ENCODE measurements at regions not wholly inside any gene's neighbourhood (a gene's known extent, or its start where the extent isn't known, plus 50 kb on each side); places are given as distances from the start of the nearest gene placed in this dataset.
"Not testable (repeated sequence)": the region's sequence is repeated elsewhere in the genome, so short reads cannot be mapped to it uniquely, and the experiment has no call there.

DNA sequence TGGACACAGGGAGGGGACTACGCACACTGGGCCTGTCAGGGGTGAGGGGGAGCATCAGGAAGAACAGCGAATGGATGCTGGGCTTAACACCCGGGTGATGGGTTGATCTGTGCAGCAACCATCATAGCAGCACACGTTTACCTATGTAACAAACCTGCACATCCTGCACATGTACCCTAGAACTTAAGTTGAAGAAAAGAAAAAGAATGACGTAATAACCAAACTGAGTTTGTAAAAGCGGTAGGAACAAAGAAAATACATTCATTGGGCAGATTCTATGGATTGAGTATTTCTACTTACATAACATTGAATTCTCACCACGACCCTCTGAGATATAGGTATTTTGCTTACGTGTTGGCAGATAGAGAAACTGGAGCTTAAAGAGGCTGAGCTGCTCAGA, 468.4 kb downstream of the TTLL7 start:
- no peak for DNase-seq (ENCODE audit: low read depth in 2 of 3, low spot score in 2 of 3)

DNA sequence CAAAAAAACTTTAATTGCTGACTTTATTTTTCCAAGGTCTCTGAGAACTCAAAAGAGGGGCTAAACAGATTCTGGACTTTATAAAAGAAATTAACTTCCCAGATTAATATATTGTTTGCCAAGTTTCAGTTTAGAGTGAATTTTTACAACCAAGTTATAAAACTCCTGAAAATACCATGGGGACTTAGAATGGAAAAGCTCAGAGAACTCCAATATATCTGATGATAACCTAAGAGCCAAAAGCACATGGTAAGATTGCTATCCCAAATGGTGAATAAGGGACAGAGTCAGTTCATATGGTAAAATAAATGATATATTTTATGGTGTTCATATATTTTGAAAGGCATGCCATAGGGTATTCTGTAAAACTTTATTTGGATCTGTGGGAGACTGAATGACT, 470.9 kb downstream of the TTLL7 start:
- no peak for DNase-seq (ENCODE audit: low read depth in 2 of 3, low spot score in 2 of 3)

DNA sequence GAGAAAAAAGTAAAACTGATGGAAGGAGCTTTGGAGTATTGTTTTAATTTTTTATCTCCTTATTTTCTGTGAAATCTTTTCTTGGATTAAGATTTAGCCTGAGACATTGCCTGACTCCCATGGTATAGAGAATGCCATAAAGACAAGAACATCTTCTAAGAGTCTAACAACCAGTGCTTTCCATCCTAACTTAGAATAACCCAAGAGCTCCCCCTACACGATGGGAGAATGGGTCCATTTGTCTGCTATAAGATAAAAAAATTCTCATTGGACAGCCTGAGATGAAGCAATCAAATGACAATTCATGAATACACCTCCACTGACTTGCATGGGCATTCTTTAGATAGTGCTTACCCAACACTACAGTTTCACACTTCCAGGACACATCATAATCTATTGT, 478.1 kb downstream of the TTLL7 start:
- no peak for DNase-seq (ENCODE audit: low read depth in 2 of 3, low spot score in 2 of 3)

DNA sequence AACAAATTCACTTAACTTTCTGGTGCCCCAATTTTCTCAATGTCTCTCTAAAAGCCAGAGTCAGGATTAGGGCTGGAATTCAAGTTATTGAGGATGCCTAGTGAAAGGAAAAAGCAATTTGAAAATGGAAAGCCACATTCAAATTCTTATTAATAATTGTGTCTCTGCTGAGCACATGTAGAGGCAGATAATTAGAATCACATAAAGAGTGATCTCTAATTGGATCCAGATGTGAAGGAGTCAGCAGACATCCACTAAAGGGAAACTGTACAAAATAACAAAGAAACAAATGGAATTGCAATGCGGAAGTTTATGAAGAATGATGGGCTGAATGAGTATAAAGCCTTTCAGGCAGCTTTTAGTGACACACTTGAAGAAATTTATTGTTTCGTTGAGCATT, 482.6 kb downstream of the TTLL7 start:
- no peak for DNase-seq (ENCODE audit: low read depth in 2 of 3, low spot score in 2 of 3)

DNA sequence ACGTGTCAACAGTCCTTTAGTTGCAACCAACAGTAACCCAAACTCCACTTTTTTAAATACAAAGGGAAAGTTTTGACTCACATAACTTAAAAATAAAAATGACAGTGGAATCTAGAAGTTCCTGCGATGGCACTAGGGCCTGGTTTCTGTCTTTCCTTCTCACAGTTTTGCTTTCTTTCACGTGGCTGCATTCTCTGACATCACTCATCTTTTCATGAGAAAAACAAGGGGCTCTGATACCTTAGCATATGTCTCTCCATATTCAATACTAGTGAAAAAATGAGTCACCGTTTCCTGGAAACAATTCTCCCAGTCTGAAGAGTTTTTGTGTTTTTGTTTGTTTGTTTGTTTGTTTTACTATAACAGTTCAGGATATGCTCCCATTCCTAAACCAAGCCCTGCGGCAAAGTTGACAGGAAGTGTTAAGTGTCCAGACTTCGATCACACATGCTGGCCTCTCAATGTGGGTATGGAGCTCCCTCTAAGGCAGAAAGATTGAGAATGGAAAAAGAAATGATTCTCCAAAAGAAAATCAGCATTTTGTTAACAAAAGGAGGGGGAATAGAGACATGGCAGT, 483.3 kb downstream of the TTLL7 start:
- DNase-seq (ENCODE audit: low read depth in 2 of 3, low spot score in 2 of 3), result no peak

DNA sequence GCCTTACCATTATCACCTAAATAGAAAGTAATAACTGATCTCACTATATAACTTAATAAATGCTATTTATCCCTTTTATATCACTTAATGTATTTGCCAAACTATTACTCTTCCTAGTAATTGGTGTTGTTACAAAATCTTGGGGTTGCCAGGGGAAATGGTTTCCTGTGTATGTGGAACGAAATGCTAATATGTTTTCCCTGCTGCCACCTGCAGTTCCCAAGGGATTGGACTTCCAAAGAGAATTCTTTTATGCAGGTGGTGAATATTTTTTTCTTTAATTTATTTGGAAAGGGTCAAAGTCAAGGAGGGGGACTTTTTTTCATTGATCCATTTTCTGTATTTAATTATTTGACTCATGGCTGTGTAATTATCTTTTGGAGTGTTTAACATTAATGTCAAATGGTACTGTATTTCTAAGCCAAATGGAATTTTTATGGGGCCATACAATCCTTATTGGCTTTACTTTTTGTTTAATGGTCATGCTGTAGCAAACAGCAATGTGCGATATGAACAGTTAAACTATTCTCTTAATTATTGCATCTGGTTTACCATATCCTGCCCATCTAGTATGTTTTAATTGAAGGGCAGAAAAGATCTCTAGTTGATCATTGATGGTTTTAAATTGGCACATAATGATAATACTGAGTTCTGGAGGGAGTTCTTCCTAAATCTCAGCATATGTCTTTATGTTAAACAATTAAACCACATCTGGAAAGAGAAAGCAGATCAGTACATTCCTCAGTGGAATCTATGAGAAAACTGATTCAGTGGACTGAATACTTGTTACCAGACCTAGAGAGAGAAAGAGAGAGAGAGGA, 486.3 kb downstream of the TTLL7 start:
- no peak for DNase-seq (ENCODE audit: low read depth in 2 of 3, low spot score in 2 of 3)

DNA sequence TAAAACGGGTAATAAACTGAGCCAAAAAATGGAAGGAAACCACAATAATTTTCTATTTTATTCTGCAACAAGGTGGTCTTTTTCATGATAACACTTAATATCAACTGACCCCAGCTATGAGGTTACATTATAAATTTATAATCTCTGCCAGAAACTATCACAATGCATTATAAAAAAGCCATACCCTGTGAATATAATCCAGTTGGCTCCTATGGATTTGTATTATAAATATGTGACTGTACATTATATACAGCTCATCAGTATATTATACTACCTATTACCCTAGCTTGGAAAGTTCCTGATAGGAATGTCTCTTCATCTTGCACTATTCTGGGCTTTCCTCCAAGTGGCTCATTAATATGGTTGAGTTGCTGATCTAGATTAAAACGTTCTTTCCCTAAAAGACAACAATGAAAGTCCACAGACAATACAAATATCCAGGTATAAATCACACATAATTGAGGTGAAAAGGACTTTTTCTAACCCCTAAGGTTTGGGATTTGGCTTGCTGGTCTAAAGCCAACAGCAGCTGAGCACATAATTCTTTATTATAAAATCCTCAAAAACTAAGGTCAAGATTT, 487.7 kb downstream of the TTLL7 start:
- no peak for DNase-seq (ENCODE audit: low read depth in 2 of 3, low spot score in 2 of 3)

DNA sequence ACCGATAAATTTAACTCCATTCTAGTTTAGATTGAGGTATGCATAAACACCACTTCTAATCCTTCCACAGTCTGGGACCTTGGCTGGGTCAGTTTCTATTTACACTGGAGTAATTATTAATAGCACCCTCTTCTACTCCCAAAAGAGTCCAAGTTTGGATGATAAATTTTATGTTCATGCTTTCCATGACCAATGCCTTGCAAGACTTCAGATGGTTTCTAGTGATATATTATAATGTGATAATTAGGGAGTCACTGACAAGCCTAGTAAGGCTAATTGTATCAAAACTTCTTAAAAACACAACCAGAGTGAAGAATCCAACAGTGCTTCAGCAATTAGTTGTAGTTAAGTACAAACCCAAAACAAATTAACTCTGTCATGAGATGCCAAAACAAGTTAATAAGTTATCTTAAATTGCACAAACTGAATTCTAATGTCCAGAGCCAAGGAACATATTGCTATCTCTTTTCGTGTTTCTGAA, 489.6 kb downstream of the TTLL7 start:
- no peak for DNase-seq (ENCODE audit: low read depth in 2 of 3, low spot score in 2 of 3)

DNA sequence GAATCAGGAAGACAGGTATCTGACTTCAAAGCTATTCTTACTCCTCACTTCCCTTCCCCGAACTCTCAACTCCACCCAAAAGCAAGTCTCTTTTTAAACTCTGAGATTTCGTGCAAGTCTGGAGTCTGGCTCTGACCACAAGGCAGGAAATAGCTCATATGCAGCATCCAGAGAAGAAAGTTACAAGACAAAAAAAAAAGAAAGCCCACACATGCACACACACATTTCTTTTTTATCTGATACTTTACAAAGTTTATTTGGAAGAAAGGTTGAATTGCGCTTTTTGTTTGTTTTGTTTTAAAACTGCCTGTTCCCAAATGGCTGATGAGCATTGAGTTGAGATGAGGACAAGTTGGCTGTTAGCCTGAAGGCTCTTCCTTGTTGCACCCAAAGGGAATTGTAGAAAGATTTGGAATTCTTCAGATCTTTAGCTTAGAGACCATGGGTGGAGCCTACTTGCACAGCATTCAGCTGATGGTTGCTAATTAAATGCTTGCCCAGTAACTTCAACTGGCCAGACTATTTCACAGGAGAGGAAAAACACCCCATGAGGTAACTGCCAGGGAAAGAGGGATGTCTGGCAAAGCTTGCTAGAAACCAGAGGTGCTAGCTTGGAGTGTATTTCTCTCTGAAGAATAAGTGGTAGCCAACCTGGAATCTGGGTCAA, 490.3 kb downstream of the TTLL7 start:
- DNase-seq (ENCODE audit: low read depth in 2 of 3, low spot score in 2 of 3), result peak; percentile 14 to 46 (median 41)

DNA sequence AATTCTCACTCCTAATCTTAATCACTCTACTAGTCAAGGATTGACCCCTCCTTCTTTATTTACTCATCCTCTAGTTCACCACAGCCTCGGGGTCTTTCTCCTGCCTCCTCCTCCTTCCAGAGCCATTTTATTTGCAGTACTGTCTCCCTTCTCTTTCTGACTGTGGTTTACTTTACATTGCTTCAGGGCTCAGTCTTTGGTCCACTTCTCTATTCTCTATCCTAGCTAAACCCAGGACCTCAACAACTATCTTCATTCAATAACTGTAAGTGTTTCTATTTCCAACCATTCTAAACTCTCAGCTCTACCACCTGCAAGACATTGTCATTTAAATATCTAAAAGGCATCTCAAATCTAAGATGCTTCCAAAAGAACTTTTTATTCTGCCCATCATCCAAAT, 493.8 kb downstream of the TTLL7 start:
- no peak for DNase-seq (ENCODE audit: low read depth in 2 of 3, low spot score in 2 of 3)

DNA sequence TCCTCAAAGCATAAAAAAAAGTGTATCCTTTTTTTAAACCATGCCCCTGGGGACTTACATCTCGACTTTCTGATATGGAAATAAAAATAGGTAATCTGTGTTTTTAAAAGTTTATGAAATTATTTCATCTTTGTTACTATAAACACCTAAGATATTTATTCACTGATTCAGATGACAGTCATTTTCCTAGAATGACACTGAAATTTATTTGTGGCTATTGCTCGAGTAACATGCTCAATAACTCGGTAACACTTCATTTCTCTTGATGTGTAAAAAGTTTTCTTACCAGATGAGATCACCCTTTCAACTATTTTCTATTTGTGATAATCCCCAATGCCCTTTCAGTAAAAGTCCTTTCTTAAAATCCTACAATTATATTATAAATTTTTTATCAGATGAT, 495.8 kb downstream of the TTLL7 start:
- no peak for DNase-seq (ENCODE audit: low read depth in 2 of 3, low spot score in 2 of 3)

DNA sequence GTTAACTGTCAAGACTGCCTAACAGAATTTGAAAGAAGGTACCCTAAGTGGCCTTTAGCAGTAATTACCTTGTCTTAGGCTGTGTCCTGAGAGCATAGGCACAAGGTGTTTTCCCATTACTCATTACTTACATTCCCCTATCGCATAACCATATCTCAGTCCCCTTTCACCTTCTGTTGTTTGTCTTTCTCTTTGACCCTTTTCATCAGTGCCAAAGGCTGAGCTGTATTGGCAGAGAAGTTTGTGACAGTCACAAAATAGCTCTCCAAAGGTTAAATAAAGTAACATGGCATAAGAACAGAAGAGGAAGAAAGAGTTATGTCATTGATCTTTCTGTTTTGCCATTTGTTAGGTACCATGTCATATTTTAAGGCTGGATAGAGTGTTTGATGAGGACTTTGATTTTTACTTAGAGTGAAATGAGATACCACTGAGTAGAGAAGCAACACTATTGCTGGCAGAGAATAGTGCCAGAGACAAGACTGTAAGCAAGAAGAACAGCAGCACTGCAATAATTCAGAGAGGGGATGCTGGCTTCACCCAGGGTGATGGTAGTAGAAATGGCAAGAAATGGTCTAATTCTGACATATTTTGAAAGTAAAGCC, 497.8 kb downstream of the TTLL7 start:
- no peak for DNase-seq (ENCODE audit: low read depth in 2 of 3, low spot score in 2 of 3)

DNA sequence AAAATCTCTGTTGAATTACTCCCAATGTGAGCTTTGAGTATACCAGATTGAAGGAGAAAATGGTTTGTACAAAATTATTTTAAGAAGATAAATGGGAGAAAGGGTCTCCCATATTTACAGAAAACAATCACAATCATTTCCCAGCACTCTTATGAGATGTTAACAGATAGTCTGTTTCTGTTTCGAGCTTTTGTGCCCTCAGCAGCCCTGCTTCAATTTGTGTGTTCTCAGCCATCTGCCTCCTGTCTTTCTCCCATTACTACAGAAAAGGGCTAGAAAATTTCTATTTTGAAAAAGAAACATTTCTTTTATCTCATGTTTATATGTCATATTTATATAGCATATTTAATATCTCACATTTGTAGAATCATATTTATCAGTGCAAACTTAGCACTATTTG, 498.4 kb downstream of the TTLL7 start:
- no peak for DNase-seq (ENCODE audit: low read depth in 2 of 3, low spot score in 2 of 3)

DNA sequence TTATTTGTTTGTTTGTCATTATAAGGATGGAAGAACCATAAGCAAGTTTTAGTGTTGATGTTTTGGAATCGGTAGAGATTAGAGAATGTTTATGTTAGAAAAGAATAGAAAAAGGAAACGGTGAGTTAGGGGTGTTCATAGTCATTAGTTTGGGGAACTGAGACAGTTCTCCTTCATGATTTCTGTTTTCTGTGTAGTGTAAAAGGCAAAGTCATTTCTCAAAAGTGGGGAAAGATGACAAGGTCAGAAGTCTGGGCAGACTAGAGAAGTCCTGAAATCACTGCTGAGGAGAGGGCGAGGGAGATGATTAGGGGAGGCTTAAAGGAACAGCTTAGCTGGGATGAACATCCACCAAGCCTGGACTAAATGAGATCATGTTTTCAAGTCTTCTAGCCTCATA, 498.9 kb downstream of the TTLL7 start:
- no peak for DNase-seq (ENCODE audit: low read depth in 2 of 3, low spot score in 2 of 3)

DNA sequence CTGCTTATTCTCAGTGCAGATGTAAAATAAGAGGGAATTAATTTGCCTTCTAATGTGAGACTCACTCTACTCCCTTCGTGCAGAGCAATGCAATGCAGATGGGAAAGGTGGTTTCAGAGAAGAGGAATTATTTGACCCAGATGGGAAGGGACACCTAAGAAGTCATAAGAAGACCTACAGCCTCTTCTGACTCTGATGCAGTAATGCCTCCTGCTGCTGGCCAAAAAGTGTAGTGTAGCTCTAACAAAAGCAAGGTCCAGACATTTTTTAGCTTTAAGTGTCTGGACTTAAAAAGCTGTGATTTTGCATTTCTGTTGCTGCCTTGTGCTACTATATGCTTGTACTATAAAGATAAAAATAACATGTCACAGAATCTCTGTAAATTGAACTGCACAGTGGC, 501.4 kb downstream of the TTLL7 start:
- no peak for DNase-seq (ENCODE audit: low read depth in 2 of 3, low spot score in 2 of 3)

DNA sequence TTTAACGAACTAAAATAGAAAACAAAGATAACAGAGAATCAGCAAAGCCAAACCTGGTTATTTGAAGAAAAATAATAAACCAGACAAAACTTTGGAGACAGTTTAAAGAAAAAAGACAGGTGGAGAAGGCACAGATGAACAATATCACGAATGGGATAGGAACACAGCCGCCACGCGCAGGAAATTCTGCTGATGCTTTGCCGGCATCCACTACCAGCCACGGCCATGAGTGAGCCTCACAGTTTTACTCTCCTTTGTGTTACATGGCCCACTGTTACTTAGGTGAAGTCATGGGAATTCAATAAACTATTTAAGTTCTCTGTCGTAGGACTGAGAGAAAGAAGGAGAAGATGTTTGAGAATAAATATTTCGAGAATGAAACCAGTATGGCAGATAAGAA, 503.4 kb downstream of the TTLL7 start:
- DNase-seq (ENCODE audit: low read depth in 2 of 3, low spot score in 2 of 3), result no peak

DNA sequence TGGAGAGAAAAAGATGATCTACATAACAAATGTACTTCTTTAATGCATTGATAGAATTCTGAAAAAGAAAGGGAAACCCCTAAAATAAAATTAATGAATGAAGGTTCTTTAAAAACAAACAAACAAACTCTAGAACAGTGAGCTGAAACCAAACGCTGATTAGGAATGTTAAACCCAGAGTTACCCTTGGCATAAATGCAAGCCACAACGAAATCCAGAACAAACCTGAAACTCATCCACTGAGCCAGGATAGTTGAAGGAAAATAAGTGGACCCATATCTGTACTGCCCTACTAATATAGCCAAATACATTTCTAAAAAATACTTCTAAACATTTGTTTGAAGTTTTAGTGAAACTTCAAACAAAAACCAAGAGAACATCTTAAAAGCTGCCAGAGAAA, 505.3 kb downstream of the TTLL7 start:
- DNase-seq (ENCODE audit: low read depth in 2 of 3, low spot score in 2 of 3), result no peak

DNA sequence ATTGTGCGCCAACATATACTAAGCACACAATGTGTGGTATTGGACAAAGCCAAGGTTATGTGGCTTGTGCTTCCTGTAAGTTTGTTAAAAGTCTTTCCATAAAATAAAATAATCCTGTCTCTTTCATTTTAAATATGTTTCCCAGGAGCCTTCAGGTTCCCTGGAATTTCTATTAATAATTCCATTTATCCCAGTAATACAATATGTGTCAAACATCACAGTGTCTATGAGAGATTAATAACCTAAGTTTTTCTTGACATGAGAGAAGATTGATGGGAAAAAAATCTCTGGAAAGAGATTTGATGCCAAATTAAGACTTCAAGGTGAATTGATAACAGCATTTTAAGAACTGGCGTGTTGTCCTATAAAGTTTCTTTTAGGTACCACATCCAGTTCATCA, 507.0 kb downstream of the TTLL7 start:
- DNase-seq (ENCODE audit: low read depth in 2 of 3, low spot score in 2 of 3), result no peak

DNA sequence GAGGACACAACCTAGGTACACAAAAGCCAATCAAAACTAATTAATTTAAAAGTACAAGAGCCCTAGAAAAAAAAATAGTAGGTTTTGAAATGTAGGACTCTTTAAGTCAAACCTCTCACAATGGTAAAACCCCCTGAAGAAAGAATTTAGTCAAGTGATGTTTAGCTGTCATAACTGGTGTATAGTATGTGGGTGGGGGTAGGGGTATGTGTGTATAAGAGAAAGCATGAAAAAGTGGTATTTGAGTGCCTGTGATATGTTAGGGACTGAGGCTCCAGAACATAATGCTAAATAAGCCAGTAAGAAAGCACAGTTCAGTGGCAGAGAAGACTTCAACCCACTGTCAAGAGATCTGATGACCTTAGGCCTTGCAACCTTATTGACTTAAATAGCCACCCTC, 507.9 kb downstream of the TTLL7 start:
- DNase-seq (ENCODE audit: low read depth in 2 of 3, low spot score in 2 of 3), result no peak

DNA sequence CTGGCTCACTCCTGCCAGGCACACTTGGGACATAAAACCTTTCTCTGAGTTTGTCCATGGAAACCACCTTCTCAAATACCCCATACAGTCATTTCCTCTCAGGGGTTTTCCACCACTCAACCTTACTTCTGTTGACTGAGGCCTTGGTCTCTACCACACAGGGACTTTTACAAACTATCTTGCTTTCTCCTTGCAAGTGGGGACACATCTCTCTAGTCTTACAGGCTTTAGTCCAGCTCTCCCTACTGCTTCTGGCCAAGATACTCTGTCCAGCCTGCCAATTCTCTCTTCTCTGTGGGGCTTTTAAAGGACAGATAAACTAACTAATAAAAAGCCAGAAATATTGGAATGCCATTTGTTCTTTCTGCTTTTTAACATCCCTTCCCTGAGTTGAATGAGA, 510.8 kb downstream of the TTLL7 start:
- not testable (repeated sequence) for DNase-seq (ENCODE audit: low read depth in 2 of 3, low spot score in 2 of 3)

DNA sequence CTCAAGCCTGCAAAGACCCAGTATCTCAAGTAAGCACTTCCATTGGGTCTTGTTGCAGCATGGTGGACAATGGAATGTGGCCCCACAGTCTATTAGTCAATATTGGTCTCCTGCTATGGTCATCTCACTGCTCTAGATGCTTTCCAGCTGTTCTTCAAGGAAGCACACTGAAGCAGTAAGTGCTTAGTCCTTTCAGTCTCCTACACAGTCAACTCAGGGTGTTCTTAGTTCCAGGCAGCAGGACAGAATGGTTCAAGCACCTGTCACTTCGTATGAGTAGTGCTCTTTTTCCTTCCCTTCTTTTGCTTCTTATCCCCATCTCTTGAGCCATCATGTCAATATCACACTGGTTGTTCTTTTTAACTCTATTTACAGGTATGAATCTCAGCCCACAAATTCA, 511.5 kb downstream of the TTLL7 start:
- DNase-seq (ENCODE audit: low read depth in 2 of 3, low spot score in 2 of 3), result not testable (repeated sequence)
